Activated naive CD8-positive, alpha-beta T cell treated with anti-CD3 and anti-CD28 coated beads, Interleukin-2, amount 50 U/mL, for 24 hours (primary cell): ENCODE measurements at regions not wholly inside any gene's neighbourhood (a gene's known extent, or its start where the extent isn't known, plus 50 kb on each side); places are given as distances from the start of the nearest gene placed in this dataset.
"Not testable (repeated sequence)": the region's sequence is repeated elsewhere in the genome, so short reads cannot be mapped to it uniquely, and the experiment has no call there.

Experiments
- ATAC-seq: fragments of 150-1000 bp; cut with Tn5 transposase; one replicate; pipeline ENCODE4 v1.10.0; 2021
- DNase-seq: peaks from one replicate; pipeline ENCODE4 v3.0.0; 2021
- H3K27ac Mint-ChIP-seq: one replicate; pipeline ENCODE4 v1.8.0; 2021; ENCODE audit warnings: mild to moderate bottlenecking, mixed read lengths
- H3K27me3 Mint-ChIP-seq: one replicate; pipeline ENCODE4 v1.8.0; 2021; ENCODE audit warnings: mixed read lengths
- H3K36me3 Mint-ChIP-seq: one replicate; pipeline ENCODE4 v1.8.0; 2021; ENCODE audit warnings: low read depth, mixed read lengths
- H3K4me1 Mint-ChIP-seq: one replicate; pipeline ENCODE4 v1.8.0; 2021; ENCODE audit warnings: mixed read lengths
- H3K4me3 Mint-ChIP-seq: one replicate; pipeline ENCODE4 v1.8.0; 2021; ENCODE audit warnings: mild to moderate bottlenecking, moderate library complexity, mixed read lengths
- H3K9me3 Mint-ChIP-seq: one replicate; pipeline ENCODE4 v1.8.0; 2021; ENCODE audit warnings: mixed read lengths

GRCh38 chrX:66961665-66962064, 322.8 kb upstream of the EDA2R start:
- Mint-ChIP-seq H3K9me3 (no peaks in the 10 kb centered on the region), H3K4me3 (no peak overlapping the region), H3K36me3 (no peaks in the 10 kb centered on the region), H3K4me1 (no peaks in the 10 kb centered on the region), H3K27ac (no peak overlapping the region), H3K27me3 (no peaks in the 10 kb centered on the region)
- DNase-seq = no peak
- no peak for ATAC-seq

GRCh38 chrX:66931713-66932112, 292.8 kb upstream of the EDA2R start:
- Mint-ChIP-seq H3K4me1 (no peaks in the 10 kb centered on the region), H3K4me3 (no peak overlapping the region), H3K9me3 (peaks cover 4% of the 10 kb centered on the region), H3K27me3 (no peaks in the 10 kb centered on the region), H3K36me3 (no peaks in the 10 kb centered on the region), H3K27ac (no peak overlapping the region)
- ATAC-seq (no peak), DNase-seq (no peak)

GRCh38 chrX:66930516-66930915, 291.6 kb upstream of the EDA2R start:
- H3K27me3 Mint-ChIP-seq, H3K4me3 Mint-ChIP-seq, ATAC-seq, H3K27ac Mint-ChIP-seq, H3K9me3 Mint-ChIP-seq, DNase-seq, H3K4me1 Mint-ChIP-seq, H3K36me3 Mint-ChIP-seq: not testable (repeated sequence)

- H3K27ac Mint-ChIP-seq = no peak overlapping the region
- H3K9me3 Mint-ChIP-seq = no peaks in the 10 kb centered on the region
- ATAC-seq (no peak), DNase-seq (no peak)
- no peak overlapping the region for H3K4me3 Mint-ChIP-seq
- H3K36me3 Mint-ChIP-seq = no peaks in the 10 kb centered on the region
- H3K27me3 Mint-ChIP-seq = no peaks in the 10 kb centered on the region
- H3K4me1 Mint-ChIP-seq = no peaks in the 10 kb centered on the region
These were observed 281.4 kb upstream of the EDA2R start for GRCh38 chrX:66920296-66920695.

- H3K4me1 Mint-ChIP-seq = no peaks in the 10 kb centered on the region
- no peak overlapping the region for H3K4me3 Mint-ChIP-seq
- peaks cover 2% of the 10 kb centered on the region for H3K27me3 Mint-ChIP-seq
- no peak overlapping the region for H3K27ac Mint-ChIP-seq
- no peak for ATAC-seq
- no peaks in the 10 kb centered on the region for H3K36me3 Mint-ChIP-seq
- no peak for DNase-seq
- no peaks in the 10 kb centered on the region for H3K9me3 Mint-ChIP-seq
These were observed 280.5 kb upstream of the EDA2R start for GRCh38 chrX:66919280-66919832.

GRCh38 chrX:66918511-66918910, 279.6 kb upstream of the EDA2R start:
- no peaks in the 10 kb centered on the region for H3K4me1 Mint-ChIP-seq
- peaks cover 2% of the 10 kb centered on the region for H3K27me3 Mint-ChIP-seq
- no peak overlapping the region for H3K4me3 Mint-ChIP-seq
- no peaks in the 10 kb centered on the region for H3K9me3 Mint-ChIP-seq
- no peaks in the 10 kb centered on the region for H3K36me3 Mint-ChIP-seq
- DNase-seq (no peak), ATAC-seq (no peak)
- H3K27ac Mint-ChIP-seq = no peak overlapping the region

- H3K27me3 Mint-ChIP-seq = peaks cover 4% of the 10 kb centered on the region
- DNase-seq (no peak), ATAC-seq (no peak)
- H3K27ac Mint-ChIP-seq = no peak overlapping the region
- H3K4me3 Mint-ChIP-seq = no peak overlapping the region
- H3K36me3 Mint-ChIP-seq = no peaks in the 10 kb centered on the region
- no peaks in the 10 kb centered on the region for H3K9me3 Mint-ChIP-seq
- H3K4me1 Mint-ChIP-seq = no peaks in the 10 kb centered on the region
These were observed 277.0 kb upstream of the EDA2R start for GRCh38 chrX:66915893-66916292.

GRCh38 chrX:66914080-66914479, 275.2 kb upstream of the EDA2R start:
- no peak for ATAC-seq
- H3K36me3 Mint-ChIP-seq = no peaks in the 10 kb centered on the region
- no peaks in the 10 kb centered on the region for H3K9me3 Mint-ChIP-seq
- no peak for DNase-seq
- H3K27ac Mint-ChIP-seq = no peak overlapping the region
- no peaks in the 10 kb centered on the region for H3K4me1 Mint-ChIP-seq
- H3K27me3 Mint-ChIP-seq = peaks cover 4% of the 10 kb centered on the region
- no peak overlapping the region for H3K4me3 Mint-ChIP-seq

- H3K9me3 Mint-ChIP-seq = no peaks in the 10 kb centered on the region
- no peak overlapping the region for H3K4me3 Mint-ChIP-seq
- H3K4me1 Mint-ChIP-seq = no peaks in the 10 kb centered on the region
- H3K36me3 Mint-ChIP-seq = no peaks in the 10 kb centered on the region
- H3K27me3 Mint-ChIP-seq = peaks cover 4% of the 10 kb centered on the region
- no peak for ATAC-seq
- no peak overlapping the region for H3K27ac Mint-ChIP-seq
- no peak for DNase-seq
These were observed 273.5 kb upstream of the EDA2R start for GRCh38 chrX:66912417-66912816.

GRCh38 chrX:66902081-66902480, 263.2 kb upstream of the EDA2R start:
- ATAC-seq (no peak), DNase-seq (no peak)
- Mint-ChIP-seq H3K36me3 (no peaks in the 10 kb centered on the region), H3K27me3 (no peaks in the 10 kb centered on the region), H3K27ac (no peak overlapping the region), H3K4me3 (no peak overlapping the region), H3K4me1 (no peaks in the 10 kb centered on the region), H3K9me3 (no peaks in the 10 kb centered on the region)

GRCh38 chrX:66900886-66901285, 262.0 kb upstream of the EDA2R start:
- ATAC-seq (no peak), DNase-seq (no peak)
- Mint-ChIP-seq H3K27me3 (no peaks in the 10 kb centered on the region), H3K27ac (no peak overlapping the region), H3K4me1 (no peaks in the 10 kb centered on the region), H3K4me3 (no peak overlapping the region), H3K9me3 (no peaks in the 10 kb centered on the region), H3K36me3 (no peaks in the 10 kb centered on the region)

- Mint-ChIP-seq H3K4me1 (no peaks in the 10 kb centered on the region), H3K36me3 (no peaks in the 10 kb centered on the region), H3K27me3 (no peaks in the 10 kb centered on the region), H3K9me3 (no peaks in the 10 kb centered on the region), H3K4me3 (no peak overlapping the region), H3K27ac (no peak overlapping the region)
- ATAC-seq = no peak
- DNase-seq = no peak
These were observed 253.1 kb upstream of the EDA2R start for GRCh38 chrX:66892004-66892403.

- Mint-ChIP-seq H3K4me3 (no peak overlapping the region), H3K27me3 (no peaks in the 10 kb centered on the region), H3K9me3 (no peaks in the 10 kb centered on the region), H3K36me3 (no peaks in the 10 kb centered on the region), H3K27ac (no peak overlapping the region), H3K4me1 (no peaks in the 10 kb centered on the region)
- ATAC-seq (no peak), DNase-seq (no peak)
These were observed 250.5 kb upstream of the EDA2R start for GRCh38 chrX:66889418-66889817.

GRCh38 chrX:66882101-66882500, 243.2 kb upstream of the EDA2R start:
- Mint-ChIP-seq H3K4me3 (no peak overlapping the region), H3K9me3 (no peaks in the 10 kb centered on the region), H3K36me3 (no peaks in the 10 kb centered on the region), H3K4me1 (no peaks in the 10 kb centered on the region), H3K27ac (no peak overlapping the region), H3K27me3 (no peaks in the 10 kb centered on the region)
- ATAC-seq (no peak), DNase-seq (no peak)

- Mint-ChIP-seq H3K9me3 (no peaks in the 10 kb centered on the region), H3K36me3 (no peaks in the 10 kb centered on the region), H3K27me3 (no peaks in the 10 kb centered on the region), H3K4me3 (no peak overlapping the region), H3K4me1 (no peaks in the 10 kb centered on the region), H3K27ac (no peak overlapping the region)
- DNase-seq = no peak
- no peak for ATAC-seq
These were observed 237.9 kb upstream of the EDA2R start for GRCh38 chrX:66876776-66877175.

- H3K9me3 Mint-ChIP-seq = no peaks in the 10 kb centered on the region
- no peaks in the 10 kb centered on the region for H3K27me3 Mint-ChIP-seq
- H3K36me3 Mint-ChIP-seq = no peaks in the 10 kb centered on the region
- DNase-seq (no peak), ATAC-seq (no peak)
- no peak overlapping the region for H3K27ac Mint-ChIP-seq
- no peak overlapping the region for H3K4me3 Mint-ChIP-seq
- no peaks in the 10 kb centered on the region for H3K4me1 Mint-ChIP-seq
These were observed 233.9 kb upstream of the EDA2R start for GRCh38 chrX:66872771-66873170.
